Liver (tissue), 8 donors: ENCODE measurements at regions not wholly inside any gene's neighbourhood (a gene's known extent, or its start where the extent isn't known, plus 50 kb on each side); places are given as distances from the start of the nearest gene placed in this dataset.

Experiments used
- DNase-seq: peaks from one replicate; pipeline ENCODE4 v3.0.0-alpha.2; 2017; ENCODE audit warnings: low spot score
- H3K27ac ChIP-seq, 2 donors: one replicate each; pipeline ENCODE4 v1.7.0; 2013; ENCODE audit warnings: inconsistent platforms in 2 of 2, low read length in 2 of 2, control low read depth in 1 of 2, low read depth in 1 of 2, mild to moderate bottlenecking in 1 of 2
- H3K27me3 ChIP-seq, 4 donors: one replicate each; pipeline versions ENCODE4 v1.6.1 to v1.7.0; 2013; ENCODE audit warnings: low read length in 3 of 4, inconsistent platforms in 1 of 4, mild to moderate bottlenecking in 1 of 4, moderate library complexity in 1 of 4; ENCODE audit not compliant: control insufficient read depth in 4 of 4, insufficient read depth in 4 of 4
- H3K36me3 ChIP-seq, 4 donors: one replicate each; pipeline versions ENCODE4 v1.6.1 to v1.7.0; 2013; ENCODE audit warnings: low read length in 3 of 4, mild to moderate bottlenecking in 3 of 4, low read depth in 1 of 4, moderate library complexity in 1 of 4; ENCODE audit not compliant: control insufficient read depth in 4 of 4, insufficient read depth in 3 of 4
- H3K4me1 ChIP-seq, 4 donors: one replicate each; pipeline versions ENCODE4 v1.6.1 to v1.7.0; 2013; ENCODE audit warnings: low read length in 3 of 4, mild to moderate bottlenecking in 3 of 4, moderate library complexity in 1 of 4; ENCODE audit not compliant: control insufficient read depth in 4 of 4, insufficient read depth in 4 of 4
- H3K4me3 ChIP-seq, 3 donors: one replicate each; pipeline versions ENCODE4 v1.6.1 to v1.7.0; 2013; ENCODE audit warnings: low read length in 3 of 3, control low read depth in 1 of 3, low read depth in 1 of 3, mild to moderate bottlenecking in 1 of 3
- H3K9ac ChIP-seq, 2 donors: one replicate each; pipeline ENCODE4 v1.7.0; 2013; ENCODE audit warnings: low read length in 2 of 2, mild to moderate bottlenecking in 2 of 2, moderate library complexity in 2 of 2, control low read depth in 1 of 2, low read depth in 1 of 2
- H3K9me3 ChIP-seq, 4 donors: one replicate each; pipeline versions ENCODE4 v1.6.1 to v1.7.0; 2013; ENCODE audit warnings: low read length in 3 of 4; ENCODE audit not compliant: control insufficient read depth in 4 of 4
- ATF3 ChIP-seq: IDR thresholded peaks from 2 replicates; pipeline ENCODE4 v1.6.1; 2016; ENCODE audit warnings: antibody characterized with exemption
- CTCF ChIP-seq: fragments of 150-350 bp; IDR thresholded peaks from 2 replicates; pipeline ENCODE4 v1.5.1; 2017; ENCODE audit warnings: improper control_type of control experiment, low read depth, low read length; ENCODE audit not compliant: missing input control
- EGR1 ChIP-seq, 2 donors: IDR thresholded peaks; 2 replicates each; pipeline ENCODE4 v1.6.1; 2016 to 2018; ENCODE audit warnings: antibody characterized with exemption in 2 of 2, low read depth in 2 of 2
- FOXA1 ChIP-seq: IDR thresholded peaks from 2 replicates; pipeline ENCODE4 v1.6.1; 2016; ENCODE audit warnings: antibody characterized with exemption
- FOXA2 ChIP-seq: IDR thresholded peaks from 2 replicates; pipeline ENCODE4 v1.6.1; 2016; ENCODE audit warnings: antibody characterized with exemption
- GABPA ChIP-seq, 2 donors: IDR thresholded peaks in 1 of 2; conservative IDR thresholded peaks in 1 of 2; 2 replicates each; pipeline ENCODE4 v1.6.1; 2016; ENCODE audit warnings: antibody characterized with exemption in 2 of 2, mild to moderate bottlenecking in 1 of 2, moderate library complexity in 1 of 2
- HNF4A ChIP-seq, 2 donors: conservative IDR thresholded peaks; 2 replicates each; pipeline ENCODE4 v1.6.1; 2016; ENCODE audit warnings: antibody characterized with exemption in 2 of 2, mild to moderate bottlenecking in 2 of 2
- HNF4G ChIP-seq: IDR thresholded peaks from 2 replicates; pipeline ENCODE4 v1.6.1; 2016; ENCODE audit warnings: antibody characterized with exemption
- JUND ChIP-seq, 2 donors: IDR thresholded peaks; 2 replicates each; pipeline ENCODE4 v1.6.1; 2016; ENCODE audit warnings: antibody characterized with exemption in 2 of 2
- NR2F2 ChIP-seq: IDR thresholded peaks from 2 replicates; pipeline ENCODE4 v1.6.1; 2016; ENCODE audit warnings: antibody characterized with exemption
- RAD21 ChIP-seq, 2 donors: IDR thresholded peaks; 2 replicates each; pipeline ENCODE4 v1.6.1; 2016; ENCODE audit warnings: antibody characterized with exemption in 2 of 2, mild to moderate bottlenecking in 2 of 2
- RXRA ChIP-seq, 2 donors: IDR thresholded peaks; 2 replicates each; pipeline ENCODE4 v1.6.1; 2017 to 2018; ENCODE audit warnings: antibody characterized with exemption in 2 of 2, mild to moderate bottlenecking in 1 of 2
- SP1 ChIP-seq: IDR thresholded peaks from 2 replicates; pipeline ENCODE4 v1.6.1; 2018; ENCODE audit warnings: antibody characterized with exemption, mild to moderate bottlenecking
- TAF1 ChIP-seq: conservative IDR thresholded peaks from 2 replicates; pipeline ENCODE4 v1.6.1; 2016; ENCODE audit warnings: antibody characterized with exemption, mild to moderate bottlenecking
- YY1 ChIP-seq: IDR thresholded peaks from 2 replicates; pipeline ENCODE4 v1.6.1; 2016; ENCODE audit warnings: antibody characterized with exemption, mild to moderate bottlenecking
- ZBTB33 ChIP-seq: IDR thresholded peaks from 2 replicates; pipeline ENCODE4 v1.6.1; 2016; ENCODE audit warnings: antibody characterized with exemption
- WGBS: extraction: QIAGEN DNeasy Blood & Tissue Kit; methylation state at CpG from one replicate; pipeline ENCODE4 v1.1.7; 2013; 5-methylcytosine and 5-hydroxymethylcytosine counted together
- TF ChIP-seq, protein P1 (sequence below): IDR thresholded peaks from 2 replicates; pipeline ENCODE4 v1.6.1; 2016; ENCODE audit warnings: antibody characterized with exemption, mild to moderate bottlenecking
- TF ChIP-seq, protein P2 (sequence below): IDR thresholded peaks from 2 replicates; pipeline ENCODE4 v1.6.1; 2016; ENCODE audit warnings: antibody characterized with exemption
- donor health status: healthy.
- donor health status: healthy.
- donor health status: healthy.
- donor health status: healthy.
- donor health status: healthy.

DNA sequence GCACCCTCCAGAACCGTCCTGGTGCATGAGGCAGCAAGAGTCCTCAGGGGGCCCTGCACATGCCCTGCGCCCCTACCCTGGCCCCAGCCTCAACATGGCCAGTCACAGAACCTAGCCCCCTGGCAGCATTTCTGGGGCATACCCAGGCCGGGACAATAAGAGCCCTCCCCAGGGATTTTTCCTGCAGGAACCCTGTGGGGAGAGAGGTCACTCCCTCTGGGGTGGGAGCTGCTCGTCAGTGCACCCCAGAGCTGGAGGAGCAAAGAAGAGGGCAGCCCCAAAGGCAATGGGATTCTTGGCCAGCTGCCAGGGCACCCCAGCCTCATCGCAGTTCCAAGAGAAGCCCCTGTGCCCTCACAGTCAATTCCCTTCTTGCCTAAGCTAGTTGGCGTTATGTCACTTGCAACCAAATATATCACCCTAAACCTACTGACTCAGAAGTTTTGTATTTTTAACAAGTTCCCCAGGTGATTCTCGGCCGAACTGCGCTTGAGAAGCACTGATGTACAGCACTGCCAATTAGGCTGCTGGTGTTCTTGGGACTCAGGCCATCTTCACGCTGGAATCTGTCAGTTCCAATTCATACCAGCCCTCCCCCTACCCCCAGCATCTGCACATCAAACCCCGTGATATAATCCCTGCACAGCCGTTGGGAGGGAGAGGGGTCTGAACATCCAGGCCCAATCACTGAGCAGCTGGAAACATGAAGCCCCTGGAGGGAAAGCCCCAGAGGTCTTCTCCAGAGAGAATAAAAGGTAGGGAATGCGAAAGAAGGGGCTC is 87.5 kb upstream of the PRR20G start:
- H3K4me3 ChIP-seq = no peak overlapping the region
- WGBS = 85% methylated on average over 13 of the region's 13 CpGs

More for the DNA sequence above, 87.5 kb upstream of the PRR20G start:
- Histone ChIP-seq H3K4me1 (no peaks in the 10 kb centered on the region), H3K9me3 (peaks cover 0 to 4% (median 0%) of the 10 kb centered on the region in 4 donors), H3K27me3 (no peaks in the 10 kb centered on the region), H3K27ac (no peak overlapping the region), H3K9ac (no peak overlapping the region), H3K36me3 (no peaks in the 10 kb centered on the region)
- no peak for DNase-seq
- TF ChIP-seq FOXA2 = no peak
- TF ChIP-seq, protein P1, sequence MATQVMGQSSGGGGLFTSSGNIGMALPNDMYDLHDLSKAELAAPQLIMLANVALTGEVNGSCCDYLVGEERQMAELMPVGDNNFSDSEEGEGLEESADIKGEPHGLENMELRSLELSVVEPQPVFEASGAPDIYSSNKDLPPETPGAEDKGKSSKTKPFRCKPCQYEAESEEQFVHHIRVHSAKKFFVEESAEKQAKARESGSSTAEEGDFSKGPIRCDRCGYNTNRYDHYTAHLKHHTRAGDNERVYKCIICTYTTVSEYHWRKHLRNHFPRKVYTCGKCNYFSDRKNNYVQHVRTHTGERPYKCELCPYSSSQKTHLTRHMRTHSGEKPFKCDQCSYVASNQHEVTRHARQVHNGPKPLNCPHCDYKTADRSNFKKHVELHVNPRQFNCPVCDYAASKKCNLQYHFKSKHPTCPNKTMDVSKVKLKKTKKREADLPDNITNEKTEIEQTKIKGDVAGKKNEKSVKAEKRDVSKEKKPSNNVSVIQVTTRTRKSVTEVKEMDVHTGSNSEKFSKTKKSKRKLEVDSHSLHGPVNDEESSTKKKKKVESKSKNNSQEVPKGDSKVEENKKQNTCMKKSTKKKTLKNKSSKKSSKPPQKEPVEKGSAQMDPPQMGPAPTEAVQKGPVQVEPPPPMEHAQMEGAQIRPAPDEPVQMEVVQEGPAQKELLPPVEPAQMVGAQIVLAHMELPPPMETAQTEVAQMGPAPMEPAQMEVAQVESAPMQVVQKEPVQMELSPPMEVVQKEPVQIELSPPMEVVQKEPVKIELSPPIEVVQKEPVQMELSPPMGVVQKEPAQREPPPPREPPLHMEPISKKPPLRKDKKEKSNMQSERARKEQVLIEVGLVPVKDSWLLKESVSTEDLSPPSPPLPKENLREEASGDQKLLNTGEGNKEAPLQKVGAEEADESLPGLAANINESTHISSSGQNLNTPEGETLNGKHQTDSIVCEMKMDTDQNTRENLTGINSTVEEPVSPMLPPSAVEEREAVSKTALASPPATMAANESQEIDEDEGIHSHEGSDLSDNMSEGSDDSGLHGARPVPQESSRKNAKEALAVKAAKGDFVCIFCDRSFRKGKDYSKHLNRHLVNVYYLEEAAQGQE = no peak
- no peak for TF ChIP-seq HNF4G
- no peak for TF ChIP-seq FOXA1
- TF ChIP-seq EGR1 (IDR thresholded peaks at IDR 0.05; ENCODE audit: low read depth in 2 of 2) = no peak
- no peak for TF ChIP-seq RXRA (IDR thresholded peaks at IDR 0.05)
- TF ChIP-seq GABPA (IDR thresholded peaks at IDR 0.05 in 1 of 2, conservative IDR thresholded peaks at IDR 0.05 in 1 of 2) = no peak
- TF ChIP-seq, protein P2, sequence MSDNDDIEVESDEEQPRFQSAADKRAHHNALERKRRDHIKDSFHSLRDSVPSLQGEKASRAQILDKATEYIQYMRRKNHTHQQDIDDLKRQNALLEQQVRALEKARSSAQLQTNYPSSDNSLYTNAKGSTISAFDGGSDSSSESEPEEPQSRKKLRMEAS = no peak
- TF ChIP-seq ATF3 = no peak
- TF ChIP-seq JUND (IDR thresholded peaks at IDR 0.05) = no peak
- TF ChIP-seq YY1 = no peak
- TF ChIP-seq CTCF = no peak
- TF ChIP-seq ZBTB33 = no peak
- TF ChIP-seq TAF1 = no peak
- TF ChIP-seq NR2F2 = no peak
- no peak for TF ChIP-seq HNF4A (conservative IDR thresholded peaks at IDR 0.05)
- no peak for TF ChIP-seq SP1
- no peak for TF ChIP-seq RAD21 (IDR thresholded peaks at IDR 0.05)
